LNCAP (cell line): ENCODE measurements at regions not wholly inside any gene's neighbourhood (a gene's known extent, or its start where the extent isn't known, plus 50 kb on each side); places are given as distances from the start of the nearest gene placed in this dataset.

ENCODE experiments used
- TF ChIP-seq, protein P1 (sequence below): fragments of 450-650 bp; IDR thresholded peaks from 2 replicates; pipeline ENCODE4 v1.5.1; 2017; ENCODE audit warnings: mild to moderate bottlenecking

DNA sequence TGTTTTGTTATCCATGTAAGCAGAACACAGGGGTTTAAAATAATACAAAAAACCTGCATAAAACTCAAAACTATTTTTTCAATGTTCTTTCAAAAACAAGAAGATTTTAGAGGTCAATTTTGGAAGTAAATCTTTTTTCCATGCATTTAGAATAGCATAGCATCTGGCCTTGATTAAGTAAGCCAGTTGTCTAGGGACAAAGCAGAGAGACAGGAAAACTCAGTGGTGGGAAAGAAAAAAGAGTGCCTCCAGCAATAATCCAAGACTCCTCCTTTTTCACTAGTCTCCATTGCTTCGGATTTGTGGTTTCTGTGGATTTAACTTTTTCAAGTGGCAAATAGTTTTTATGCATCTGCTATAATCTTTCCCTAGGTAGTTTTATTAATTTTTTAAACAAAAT, 88.9 kb downstream of the SUCNR1 start:
- TF ChIP-seq, protein P1, sequence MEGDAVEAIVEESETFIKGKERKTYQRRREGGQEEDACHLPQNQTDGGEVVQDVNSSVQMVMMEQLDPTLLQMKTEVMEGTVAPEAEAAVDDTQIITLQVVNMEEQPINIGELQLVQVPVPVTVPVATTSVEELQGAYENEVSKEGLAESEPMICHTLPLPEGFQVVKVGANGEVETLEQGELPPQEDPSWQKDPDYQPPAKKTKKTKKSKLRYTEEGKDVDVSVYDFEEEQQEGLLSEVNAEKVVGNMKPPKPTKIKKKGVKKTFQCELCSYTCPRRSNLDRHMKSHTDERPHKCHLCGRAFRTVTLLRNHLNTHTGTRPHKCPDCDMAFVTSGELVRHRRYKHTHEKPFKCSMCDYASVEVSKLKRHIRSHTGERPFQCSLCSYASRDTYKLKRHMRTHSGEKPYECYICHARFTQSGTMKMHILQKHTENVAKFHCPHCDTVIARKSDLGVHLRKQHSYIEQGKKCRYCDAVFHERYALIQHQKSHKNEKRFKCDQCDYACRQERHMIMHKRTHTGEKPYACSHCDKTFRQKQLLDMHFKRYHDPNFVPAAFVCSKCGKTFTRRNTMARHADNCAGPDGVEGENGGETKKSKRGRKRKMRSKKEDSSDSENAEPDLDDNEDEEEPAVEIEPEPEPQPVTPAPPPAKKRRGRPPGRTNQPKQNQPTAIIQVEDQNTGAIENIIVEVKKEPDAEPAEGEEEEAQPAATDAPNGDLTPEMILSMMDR: no peak

DNA sequence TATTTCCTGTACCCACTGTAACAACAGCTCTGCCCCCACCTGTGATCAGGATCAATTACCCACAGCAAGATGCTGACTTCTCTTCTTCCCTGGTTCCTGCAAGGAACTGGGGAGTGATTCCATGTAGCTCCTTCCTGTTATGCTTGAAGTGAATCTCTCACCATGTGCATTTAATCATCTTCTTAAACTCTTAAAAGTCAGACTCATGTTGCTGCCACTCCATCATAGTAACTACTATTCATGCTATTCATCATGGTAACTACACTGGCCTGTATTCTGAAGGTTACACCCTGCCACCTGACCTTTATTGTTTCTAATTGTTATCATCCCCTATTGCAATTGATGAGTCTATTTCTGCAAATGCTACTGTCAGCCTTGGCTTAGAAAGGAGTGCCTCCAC, 89.5 kb downstream of the SUCNR1 start:
- TF ChIP-seq, protein P1: no peak

DNA sequence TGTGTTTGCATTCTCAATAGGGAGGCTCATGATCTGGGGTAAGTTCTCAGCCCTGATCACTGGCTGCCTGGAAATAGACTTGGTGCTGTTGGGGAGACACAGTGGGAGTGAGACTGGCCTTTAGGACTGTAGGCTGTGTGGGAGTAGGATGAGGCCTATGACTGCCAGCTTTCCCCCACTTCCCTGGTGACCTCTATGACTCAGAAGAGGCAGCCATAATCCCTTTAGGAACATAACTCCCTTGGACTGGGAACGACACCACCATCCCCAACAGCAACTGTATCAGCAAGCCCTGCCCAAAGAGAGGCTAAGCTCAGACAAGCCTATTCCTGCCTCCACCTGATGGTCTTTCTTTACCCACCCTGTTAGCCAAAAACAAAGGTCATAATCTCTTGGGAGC, 91.3 kb downstream of the SUCNR1 start:
- TF ChIP-seq, protein P1: no peak

DNA sequence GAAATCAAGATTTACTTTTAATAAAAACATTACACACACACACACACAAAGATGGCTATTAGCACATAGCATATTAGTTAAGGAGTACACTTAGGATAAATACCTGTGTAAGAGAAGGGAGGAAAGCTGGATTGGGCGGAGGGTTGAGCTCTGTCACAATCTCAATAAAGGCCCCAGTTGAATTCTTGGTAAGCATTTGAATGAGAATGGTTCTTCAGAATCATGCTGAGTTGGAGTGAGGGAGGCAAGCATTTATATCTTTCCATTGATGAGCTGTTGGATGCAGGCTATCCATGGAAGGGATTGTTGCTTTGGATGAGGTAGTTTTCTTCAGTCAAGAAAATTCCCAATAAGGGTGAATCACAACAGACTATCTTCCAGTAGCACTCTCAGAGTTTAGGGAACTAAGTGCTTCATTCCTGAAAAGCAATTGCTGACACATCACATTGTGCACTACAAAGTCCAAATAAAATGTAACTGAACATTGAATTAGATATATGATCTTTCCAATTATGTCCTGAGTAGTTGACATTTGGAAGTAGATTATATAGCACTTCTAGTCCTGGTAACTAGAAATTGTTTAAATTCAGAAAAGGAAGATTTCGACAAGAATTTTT, 95.7 kb downstream of the SUCNR1 start:
- TF ChIP-seq, protein P1: no peak

DNA sequence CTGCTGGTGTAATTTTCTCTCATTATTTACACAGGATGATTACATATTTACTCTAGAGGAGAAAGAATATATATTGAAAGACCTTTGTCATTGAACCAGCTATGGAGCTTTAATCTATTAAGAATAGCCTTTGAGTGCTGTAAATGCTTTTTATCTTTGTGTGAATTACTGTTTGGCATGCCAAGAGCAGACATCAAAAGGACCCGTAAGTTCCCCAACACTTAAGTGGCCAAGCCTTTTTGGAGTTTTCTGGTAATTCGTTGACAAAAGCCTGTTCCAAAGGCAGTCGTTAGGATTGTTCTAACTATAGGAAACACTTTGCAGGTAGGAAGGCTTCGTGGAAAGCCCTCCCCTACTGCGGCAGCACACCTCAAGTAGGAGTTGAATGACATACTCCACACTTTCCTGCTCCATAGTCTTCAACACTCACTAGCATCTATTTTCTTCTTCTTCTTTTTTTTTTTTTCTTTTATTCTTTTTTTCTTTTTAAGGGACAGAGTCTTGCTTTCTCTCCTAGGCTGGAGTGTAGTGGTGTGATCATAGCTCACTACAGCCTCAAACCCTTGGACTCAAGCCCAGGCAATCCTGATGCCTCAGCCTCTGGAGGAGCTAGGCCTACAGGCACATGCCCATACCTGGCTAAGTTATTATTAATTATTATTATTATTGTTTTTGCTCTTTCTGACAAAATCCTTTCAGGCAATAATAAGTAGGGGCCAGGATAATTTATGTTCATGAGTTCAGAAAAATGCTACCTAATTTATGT, 98.6 kb downstream of the SUCNR1 start:
- TF ChIP-seq, protein P1: no peak

DNA sequence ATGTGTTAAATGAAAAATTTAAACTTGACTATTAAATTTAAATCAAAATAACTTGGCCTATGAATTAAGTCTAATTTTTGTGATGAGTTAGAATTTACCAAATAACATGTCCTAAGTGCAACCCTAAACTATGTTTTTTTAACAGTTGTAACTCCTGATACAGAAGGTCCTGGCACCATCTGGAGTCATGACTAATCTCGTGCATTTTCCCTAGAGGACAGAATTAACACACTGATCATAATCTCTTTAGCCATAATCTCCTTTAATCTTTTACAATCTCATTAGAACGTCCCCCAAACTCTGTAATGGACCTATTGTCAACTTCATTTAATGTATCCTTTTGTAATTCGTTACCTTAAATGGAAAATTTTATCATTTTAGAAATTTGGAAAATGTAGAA, 100.6 kb downstream of the SUCNR1 start:
- TF ChIP-seq, protein P1: no peak

DNA sequence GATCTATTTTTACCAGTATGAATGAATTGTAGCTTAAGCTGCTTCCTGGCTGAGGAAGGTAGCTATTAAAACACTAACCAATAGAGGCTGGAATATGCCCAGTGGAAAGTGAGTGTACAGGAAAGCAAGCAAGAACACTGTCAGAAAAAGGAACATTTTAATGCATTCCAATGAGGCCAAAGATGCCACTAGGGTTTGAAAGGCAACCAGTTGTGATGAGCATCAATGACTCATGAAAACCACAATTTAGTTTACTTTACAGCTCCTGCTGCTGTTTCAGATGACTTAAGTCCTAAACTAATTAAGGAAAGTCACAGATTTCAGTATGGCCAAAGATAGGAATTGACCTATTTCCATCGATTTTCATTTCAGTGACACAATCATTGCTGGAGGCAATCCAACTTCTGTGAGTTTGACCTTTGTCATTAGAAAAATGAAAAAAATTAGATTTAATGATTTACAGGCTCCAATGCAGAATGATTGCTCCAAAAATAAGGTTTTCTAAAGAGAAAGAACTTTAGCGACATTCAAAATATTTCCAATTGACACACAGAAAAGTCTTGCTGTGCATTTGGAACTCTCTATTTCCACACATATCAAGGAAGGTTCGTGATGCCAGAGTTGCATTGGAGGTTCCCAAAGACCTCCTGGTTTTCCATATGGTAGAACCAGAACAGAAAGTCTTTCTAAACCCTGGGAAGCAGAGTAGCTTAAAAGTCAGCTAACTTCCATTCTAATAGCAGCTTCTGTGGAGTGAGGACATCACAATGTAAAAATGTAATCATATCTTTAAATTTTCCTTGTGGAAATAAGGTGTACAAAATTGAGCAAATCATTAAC, 103.0 kb downstream of the SUCNR1 start:
- TF ChIP-seq, protein P1: no peak
